ENCODE measurements at regions not wholly inside any gene's neighbourhood (a gene's known extent, or its start where the extent isn't known, plus 50 kb on each side); places are given as distances from the start of the nearest gene placed in this dataset.

GRCh38 chr12:28027947-28028724, 55.6 kb upstream of the PTHLH start:
- no peaks in the 10 kb centered on the region for H3K4me1 ChIP-seq
- no peaks in the 10 kb centered on the region for H3K9me3 ChIP-seq
- TF ChIP-seq POLR2A (IDR thresholded peaks at IDR 0.05), result no peak
- no peak for TF ChIP-seq CTCF (IDR thresholded peaks at IDR 0.05)
- TF ChIP-seq POLR2AphosphoS5 (IDR thresholded peaks at IDR 0.05), result no peak
- DNase-seq (ENCODE audit: low spot score in 2 of 2), result no peak
- H3K4me3 ChIP-seq, result no peak overlapping the region
- intact Hi-C loops (cut with DNase I; ENCODE audit: low total_unique reads), result no loop called here
- H3K27me3 ChIP-seq, result no peaks in the 10 kb centered on the region
- no peaks in the 10 kb centered on the region for H3K36me3 ChIP-seq
- H3K27ac ChIP-seq, result peak overlapping the region in 1 of 2 donors; percentile 43

GRCh38 chr12:28032811-28033537, 60.4 kb upstream of the PTHLH start:
- peak overlapping the region; percentile 21 to 72 for H3K27ac ChIP-seq
- H3K4me1 ChIP-seq, result no peaks in the 10 kb centered on the region
- no peak overlapping the region for H3K4me3 ChIP-seq
- no peaks in the 10 kb centered on the region for H3K27me3 ChIP-seq
- no peaks in the 10 kb centered on the region for H3K36me3 ChIP-seq
- intact Hi-C loops (cut with DNase I; ENCODE audit: low total_unique reads), result no loop called here
- no peaks in the 10 kb centered on the region for H3K9me3 ChIP-seq
- DNase-seq (ENCODE audit: low spot score in 2 of 2), result no peak
- TF ChIP-seq CTCF (IDR thresholded peaks at IDR 0.05), result no peak
- no peak for TF ChIP-seq POLR2AphosphoS5 (IDR thresholded peaks at IDR 0.05)
- no peak for TF ChIP-seq POLR2A (IDR thresholded peaks at IDR 0.05)

GRCh38 chr12:28033538-28033915, 61.0 kb upstream of the PTHLH start:
- no peak for DNase-seq (ENCODE audit: low spot score in 2 of 2)
- no peaks in the 10 kb centered on the region for H3K27me3 ChIP-seq
- H3K4me3 ChIP-seq, result no peak overlapping the region
- H3K4me1 ChIP-seq, result no peaks in the 10 kb centered on the region
- no peaks in the 10 kb centered on the region for H3K36me3 ChIP-seq
- intact Hi-C loops (cut with DNase I; ENCODE audit: low total_unique reads), result no loop called here
- TF ChIP-seq POLR2A (IDR thresholded peaks at IDR 0.05), result no peak
- TF ChIP-seq POLR2AphosphoS5 (IDR thresholded peaks at IDR 0.05), result no peak
- no peak for TF ChIP-seq CTCF (IDR thresholded peaks at IDR 0.05)
- no peaks in the 10 kb centered on the region for H3K9me3 ChIP-seq
- peak overlapping the region in 1 of 2 donors; percentile 72 for H3K27ac ChIP-seq

- no peaks in the 10 kb centered on the region for H3K9me3 ChIP-seq
- intact Hi-C loops (cut with DNase I; ENCODE audit: low total_unique reads), result no loop called here
- H3K27ac ChIP-seq, result no peak overlapping the region
- no peak overlapping the region for H3K4me3 ChIP-seq
- H3K36me3 ChIP-seq, result no peaks in the 10 kb centered on the region
- no peaks in the 10 kb centered on the region for H3K27me3 ChIP-seq
- TF ChIP-seq CTCF (IDR thresholded peaks at IDR 0.05) (no peak), POLR2A (IDR thresholded peaks at IDR 0.05) (no peak), POLR2AphosphoS5 (IDR thresholded peaks at IDR 0.05) (no peak)
- H3K4me1 ChIP-seq, result no peaks in the 10 kb centered on the region
- no peak for DNase-seq (ENCODE audit: low spot score in 2 of 2)
Observed at GRCh38 chr12:28034271-28034670, 61.7 kb upstream of the PTHLH start.

GRCh38 chr12:28035500-28035899, 63.0 kb upstream of the PTHLH start:
- Histone ChIP-seq H3K27me3 (no peaks in the 10 kb centered on the region), H3K9me3 (no peaks in the 10 kb centered on the region), H3K36me3 (no peaks in the 10 kb centered on the region), H3K27ac (no peak overlapping the region), H3K4me3 (no peak overlapping the region), H3K4me1 (no peaks in the 10 kb centered on the region)
- no peak for DNase-seq (ENCODE audit: low spot score in 2 of 2)
- intact Hi-C loops (cut with DNase I; ENCODE audit: low total_unique reads), result no loop called here
- TF ChIP-seq POLR2A (IDR thresholded peaks at IDR 0.05), result no peak
- TF ChIP-seq CTCF (IDR thresholded peaks at IDR 0.05), result no peak
- no peak for TF ChIP-seq POLR2AphosphoS5 (IDR thresholded peaks at IDR 0.05)
